ENCODE measurements at regions not wholly inside any gene's neighbourhood (a gene's known extent, or its start where the extent isn't known, plus 50 kb on each side); places are given as distances from the start of the nearest gene placed in this dataset.

DNA sequence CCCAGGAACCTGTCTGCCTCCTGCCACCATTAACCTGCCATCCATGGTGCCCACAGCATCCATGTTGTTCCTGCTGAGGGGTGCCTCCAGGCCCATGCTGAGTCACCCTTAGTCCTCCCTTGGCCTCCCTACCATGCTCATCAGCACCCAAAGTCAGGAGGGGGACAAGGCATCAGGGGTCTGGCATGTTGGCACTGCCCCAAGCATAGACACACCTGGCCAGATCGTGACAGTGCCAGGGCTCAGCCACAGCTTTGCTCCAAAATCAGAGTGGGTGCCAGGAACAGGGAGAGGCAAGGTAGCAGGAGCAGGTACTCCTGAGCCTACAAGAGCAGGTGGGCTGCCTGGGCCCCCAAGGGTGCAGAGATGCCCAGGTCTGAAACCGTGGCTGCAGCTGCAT, 566.6 kb downstream of the TLE1 start:
- intact Hi-C loops (cut with micrococcal nuclease) = no loop called here

DNA sequence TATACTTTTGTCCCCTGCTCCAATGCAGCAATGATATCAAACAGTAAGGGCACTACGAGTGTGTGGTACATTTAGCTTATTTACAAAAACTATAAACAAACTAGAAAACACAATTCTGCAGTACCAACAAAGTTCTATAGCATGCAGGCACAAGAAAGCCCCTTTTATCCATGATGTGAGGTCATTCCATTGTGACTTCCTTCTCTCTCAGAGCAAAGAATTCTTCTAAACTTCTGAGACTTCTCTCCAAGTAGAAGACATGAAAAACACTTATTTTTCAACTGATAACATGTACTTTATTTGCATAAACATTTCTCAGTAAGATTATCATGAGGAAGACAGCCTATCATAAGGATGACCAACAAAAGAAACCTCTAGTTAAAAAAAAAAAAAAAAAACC, 569.8 kb downstream of the TLE1 start:
- intact Hi-C loops (cut with micrococcal nuclease) = no loop called here

DNA sequence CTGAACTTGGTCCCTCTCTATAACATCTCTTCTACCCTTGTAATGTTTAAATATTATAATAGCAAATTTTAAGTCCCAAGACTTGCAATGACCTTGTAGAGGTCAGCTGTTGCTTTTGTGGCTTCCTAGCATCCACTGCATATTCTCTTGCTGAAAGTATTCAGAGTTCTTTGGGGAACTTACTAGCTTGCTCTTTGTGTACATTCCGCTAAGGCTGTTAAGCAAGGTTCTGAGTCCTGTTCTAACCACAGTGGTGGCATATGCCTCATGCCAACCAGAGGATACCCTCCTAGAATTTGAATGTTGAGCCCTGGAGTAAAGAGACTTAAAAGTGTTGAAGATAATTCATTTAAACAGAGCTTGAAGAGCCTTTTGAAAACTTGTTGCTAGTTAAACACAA, 570.9 kb downstream of the TLE1 start:
- intact Hi-C loops (cut with micrococcal nuclease) = no loop called here

DNA sequence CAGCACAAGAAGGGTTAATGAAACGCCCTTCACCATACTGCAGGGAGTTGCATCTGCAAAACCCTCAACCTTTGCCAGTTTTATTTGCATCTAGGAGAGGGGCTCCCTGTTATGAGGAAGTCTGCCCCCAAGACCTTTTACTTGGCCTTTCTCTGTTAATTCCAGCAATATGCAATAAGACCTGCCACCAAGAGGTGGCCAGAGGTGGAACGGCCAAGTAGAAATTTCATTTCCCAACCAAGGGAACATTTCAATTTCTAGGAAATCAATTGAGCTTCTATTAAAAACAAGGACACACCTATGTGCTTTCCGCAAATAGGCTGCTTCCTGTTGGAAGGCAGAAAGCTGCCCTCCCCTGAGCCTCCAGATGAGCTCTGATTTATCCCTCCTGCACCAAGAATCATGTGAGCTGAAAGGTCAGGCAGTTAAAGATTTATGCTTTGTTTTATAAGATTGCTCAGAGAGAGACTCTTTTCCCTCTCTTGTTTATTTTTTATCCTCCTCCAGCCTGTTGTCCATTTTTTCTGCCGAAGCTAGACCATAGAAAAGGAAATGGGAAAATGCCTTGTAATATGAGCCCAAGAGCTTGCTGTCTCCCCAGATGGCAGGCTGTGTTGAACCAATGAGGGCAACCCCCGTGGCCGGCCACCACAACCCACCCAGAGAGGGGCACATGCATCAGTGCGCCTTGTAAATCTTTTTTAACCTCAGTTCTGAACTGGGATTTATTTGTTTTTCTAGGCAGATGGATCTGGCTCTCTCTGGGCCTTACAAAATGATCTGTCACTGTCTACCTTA, 572.8 kb downstream of the TLE1 start:
- intact Hi-C loops (cut with micrococcal nuclease) = no loop called here

DNA sequence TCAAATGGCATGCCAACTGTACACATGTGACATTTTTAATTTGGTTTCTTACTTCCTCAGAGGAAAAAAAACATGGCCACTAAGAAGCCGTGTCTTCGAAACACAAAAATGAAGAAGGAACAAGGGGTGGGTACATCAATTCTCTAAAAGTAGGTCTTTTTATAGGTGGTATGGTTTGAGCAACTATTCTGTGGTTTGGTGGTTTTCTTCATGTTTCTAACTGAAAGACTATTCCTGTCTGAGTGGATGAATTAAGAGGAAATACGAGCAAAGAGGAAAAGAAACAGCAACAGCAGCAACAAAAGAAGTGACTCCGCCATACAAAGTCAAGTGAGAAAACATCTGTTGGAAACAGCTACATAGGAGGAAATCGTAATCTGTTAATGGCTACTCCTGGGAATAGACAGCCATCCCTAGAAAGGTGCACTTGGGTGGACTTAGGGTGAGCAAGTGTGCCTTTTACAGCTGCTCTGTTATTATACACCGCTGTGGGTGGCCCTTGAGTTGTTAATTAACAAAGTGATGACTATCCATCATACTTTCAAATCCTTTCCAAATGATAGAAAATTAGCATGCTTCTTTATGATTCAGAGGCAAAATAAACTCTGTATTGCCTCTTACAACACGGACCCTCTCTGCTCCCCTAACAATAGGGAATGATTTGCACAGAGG, 575.8 kb downstream of the TLE1 start:
- intact Hi-C loops (cut with micrococcal nuclease) = no loop called here

DNA sequence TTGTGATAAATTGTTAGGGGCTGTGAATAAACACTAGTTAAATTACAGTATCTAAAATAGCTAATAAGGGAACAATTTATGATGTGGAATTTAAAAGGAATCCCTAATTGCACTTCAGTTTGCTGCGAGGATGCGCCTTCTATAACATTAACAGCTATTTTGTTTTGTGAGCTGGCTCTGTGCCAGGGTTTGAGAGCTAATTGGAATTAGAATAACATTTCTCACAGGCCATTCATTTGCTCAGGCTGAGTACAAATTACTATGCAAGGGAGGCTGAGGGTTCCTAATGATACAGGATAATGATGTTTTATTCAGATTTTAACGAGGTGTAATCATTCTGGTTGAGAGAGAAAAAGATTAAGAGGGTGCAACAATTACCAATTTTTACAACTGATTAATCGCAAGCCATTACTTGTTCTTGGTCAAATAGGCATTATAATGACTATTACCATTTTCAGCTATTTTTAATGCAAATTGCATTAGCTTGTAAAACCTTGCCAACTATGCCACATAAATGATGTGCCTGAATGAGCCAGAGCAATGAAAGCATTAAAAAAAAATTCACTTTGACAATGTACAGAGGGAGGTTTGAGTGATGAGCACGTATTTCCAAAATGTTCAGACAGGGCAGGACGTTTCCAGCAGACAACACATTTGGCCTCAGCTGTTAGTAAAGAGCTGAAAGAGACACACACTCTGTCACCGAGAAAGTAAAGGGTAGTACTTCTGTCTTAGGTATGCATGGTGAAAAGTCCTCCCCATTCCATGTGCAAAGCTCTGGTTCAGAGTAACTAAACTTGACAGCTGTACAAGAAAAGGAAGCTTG, 576.5 kb downstream of the TLE1 start:
- intact Hi-C loops (cut with micrococcal nuclease) = no loop called here

DNA sequence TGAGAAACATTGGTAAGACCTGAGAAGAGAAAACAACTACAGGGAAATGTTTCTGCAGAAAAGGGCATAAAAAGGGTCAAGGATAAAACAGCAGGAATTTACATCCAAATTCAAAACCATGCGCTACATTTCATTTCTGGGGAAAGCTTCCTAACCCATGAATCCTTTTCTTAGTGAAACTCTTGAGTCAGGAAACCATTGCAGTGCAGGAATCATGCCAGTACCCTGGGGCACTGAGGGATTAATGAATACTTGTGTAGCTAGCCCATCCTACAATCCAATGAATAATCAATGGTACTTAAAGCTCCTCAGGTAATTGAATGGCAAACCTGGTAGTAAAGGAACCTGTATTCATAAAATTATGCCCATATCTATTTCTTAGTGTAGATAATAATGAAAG, 580.5 kb downstream of the TLE1 start:
- intact Hi-C loops (cut with micrococcal nuclease) = no loop called here

DNA sequence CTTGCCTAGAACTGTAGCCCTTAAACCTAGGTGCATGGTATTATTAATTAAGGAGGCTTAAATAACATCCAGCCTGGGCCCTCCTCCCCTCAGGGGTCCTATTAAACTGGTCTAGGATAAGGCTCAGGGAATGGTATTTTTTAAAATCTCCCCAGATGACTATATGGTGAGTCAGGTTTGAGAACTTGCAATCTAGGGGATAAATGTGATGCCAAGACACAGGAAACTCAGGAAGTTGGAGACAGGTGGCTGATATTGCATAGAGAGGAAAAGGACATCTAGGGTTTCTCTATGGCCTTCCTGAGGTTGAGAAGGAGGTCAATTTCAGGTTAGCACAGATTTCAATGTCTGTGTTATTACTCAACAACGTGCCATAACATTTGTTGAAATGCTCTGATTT, 581.0 kb downstream of the TLE1 start:
- intact Hi-C loops (cut with micrococcal nuclease) = no loop called here

DNA sequence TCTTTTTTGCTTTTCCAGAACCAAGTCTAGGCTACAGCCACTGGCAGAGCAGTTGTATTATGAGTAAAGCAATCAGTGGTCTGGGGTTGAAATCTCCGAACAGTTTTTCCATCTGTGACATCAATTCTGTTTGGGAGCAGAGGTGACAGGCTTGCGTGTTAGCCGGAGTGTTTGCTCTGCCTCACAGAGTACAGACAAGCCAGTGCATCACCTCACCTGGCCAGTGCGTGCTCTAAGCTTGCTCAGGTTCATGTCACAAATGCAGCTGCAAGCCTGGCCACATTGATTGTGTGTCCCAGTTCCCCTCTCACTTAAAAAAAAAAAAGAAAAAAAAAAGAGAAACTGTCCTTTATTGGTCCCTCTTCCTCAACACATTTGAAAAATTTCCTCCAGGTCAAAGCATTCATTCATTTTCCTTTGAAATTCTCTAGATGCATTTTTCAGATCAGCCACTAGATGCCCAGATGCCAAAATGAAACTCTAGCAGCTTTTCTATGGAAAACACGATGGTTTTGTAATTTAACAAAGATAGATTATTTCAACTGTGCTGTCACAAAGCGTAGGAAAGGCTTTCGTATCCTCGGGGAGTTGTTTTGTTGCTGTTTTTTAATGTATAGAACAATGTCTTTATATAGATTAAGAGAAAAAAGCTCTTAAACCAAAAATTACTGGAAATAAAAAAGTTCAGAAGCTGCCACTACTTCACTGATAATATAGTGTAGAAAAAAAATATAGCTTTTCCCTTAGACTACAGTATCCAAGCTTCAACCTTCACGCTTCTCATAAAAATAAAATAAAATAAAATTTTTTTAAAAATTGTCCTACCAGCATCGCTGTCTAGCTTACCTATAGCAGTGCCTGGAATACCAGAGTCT, 585.5 kb downstream of the TLE1 start:
- intact Hi-C loops (cut with micrococcal nuclease) = no loop called here

DNA sequence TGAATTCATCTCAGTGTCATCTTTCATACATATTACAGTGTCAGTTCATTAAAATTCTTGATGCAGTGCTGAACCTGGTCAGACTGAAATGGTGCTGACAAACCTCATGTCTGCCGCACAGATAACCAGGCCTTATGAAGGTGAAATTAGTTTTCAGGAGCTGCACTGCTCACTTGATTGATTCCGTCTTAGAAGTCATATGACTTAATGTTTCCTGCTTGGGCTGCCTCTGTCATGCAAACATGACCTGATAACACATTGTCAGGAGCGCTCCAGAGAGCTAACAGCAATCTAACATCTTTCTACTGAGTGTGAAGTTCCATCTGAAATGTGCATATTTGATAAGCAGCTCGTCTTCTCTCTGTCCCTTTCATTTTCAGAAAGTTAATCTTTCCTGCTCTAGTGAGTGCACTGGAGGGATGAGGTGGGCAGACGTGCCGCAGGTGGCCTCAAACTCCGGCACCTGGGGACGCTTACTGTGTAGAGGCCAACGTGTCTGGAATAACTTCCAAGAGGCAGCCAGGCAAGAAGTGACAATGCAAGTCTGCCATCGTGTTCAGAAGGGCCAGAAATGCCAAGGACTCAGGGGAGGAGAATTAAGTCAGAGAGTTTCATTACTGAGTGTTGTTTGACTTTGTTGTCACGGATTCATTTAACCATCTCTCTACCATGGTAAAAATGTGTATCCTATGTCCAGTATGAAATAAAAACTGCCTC, 592.1 kb downstream of the TLE1 start:
- intact Hi-C loops (cut with micrococcal nuclease) = loop anchor here (10.0 kb wide), 1 partner anchor 62 kb away; no protein-coding TSS in a partner anchor

DNA sequence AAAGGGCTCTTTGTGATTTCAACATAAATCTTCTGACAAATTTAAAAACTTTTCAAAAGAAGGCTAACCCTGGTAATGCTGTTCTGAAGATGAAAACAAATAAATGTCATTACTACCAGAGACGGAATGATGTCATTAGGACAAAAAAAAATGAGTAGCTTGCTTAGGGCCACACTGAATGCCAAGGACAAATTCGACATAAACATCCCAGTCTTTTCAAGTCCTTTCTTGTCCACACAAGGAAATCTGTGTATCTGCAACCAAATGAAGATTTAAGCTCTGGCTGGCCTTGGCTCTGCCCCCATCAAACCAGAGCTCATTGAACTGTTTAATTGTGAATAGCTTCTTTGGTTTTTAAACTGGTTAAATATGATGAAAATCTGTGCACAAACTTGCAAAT, 592.7 kb downstream of the TLE1 start:
- intact Hi-C loops (cut with micrococcal nuclease) = loop anchor here (10.0 kb wide), 1 partner anchor 62 kb away; no protein-coding TSS in a partner anchor

DNA sequence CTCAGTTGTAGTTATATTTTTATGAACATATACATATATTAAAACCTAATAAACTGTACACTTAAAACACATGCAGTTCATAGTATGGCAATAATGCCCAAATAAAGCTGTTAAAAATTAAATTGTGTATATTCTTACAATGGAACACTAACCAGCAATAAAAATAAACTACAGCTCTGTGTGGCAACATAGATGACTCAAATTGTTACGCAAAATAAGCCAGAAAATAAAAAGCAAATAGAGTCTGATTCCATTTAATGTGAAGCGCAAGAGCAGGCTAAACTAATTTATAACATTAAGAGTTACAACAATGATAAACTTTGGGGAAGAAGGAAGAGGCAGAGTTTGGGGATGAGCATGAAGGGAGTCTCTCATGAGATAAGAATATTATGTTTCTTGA, 597.3 kb downstream of the TLE1 start:
- intact Hi-C loops (cut with micrococcal nuclease) = loop anchor here (10.0 kb wide), 1 partner anchor 57 kb away; no protein-coding TSS in a partner anchor

DNA sequence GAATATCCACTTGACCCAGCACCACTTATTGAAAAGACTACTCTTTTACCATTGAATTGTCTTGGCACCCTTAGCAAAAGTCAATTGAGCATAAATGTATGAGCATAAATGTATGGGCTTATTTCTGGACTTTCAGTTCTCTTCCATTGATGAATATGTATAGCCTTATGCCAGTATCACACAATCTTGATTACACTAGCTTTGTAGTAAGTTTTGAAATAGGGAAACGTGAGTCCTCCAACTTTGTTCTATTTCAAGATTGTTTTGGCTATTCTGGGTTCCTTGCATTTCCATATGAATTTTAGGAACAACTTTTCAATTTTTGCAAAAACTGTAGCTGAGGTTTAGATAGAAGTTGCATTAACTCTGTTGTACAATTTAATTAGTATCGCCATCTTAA, 601.0 kb downstream of the TLE1 start:
- intact Hi-C loops (cut with micrococcal nuclease) = no loop called here

DNA sequence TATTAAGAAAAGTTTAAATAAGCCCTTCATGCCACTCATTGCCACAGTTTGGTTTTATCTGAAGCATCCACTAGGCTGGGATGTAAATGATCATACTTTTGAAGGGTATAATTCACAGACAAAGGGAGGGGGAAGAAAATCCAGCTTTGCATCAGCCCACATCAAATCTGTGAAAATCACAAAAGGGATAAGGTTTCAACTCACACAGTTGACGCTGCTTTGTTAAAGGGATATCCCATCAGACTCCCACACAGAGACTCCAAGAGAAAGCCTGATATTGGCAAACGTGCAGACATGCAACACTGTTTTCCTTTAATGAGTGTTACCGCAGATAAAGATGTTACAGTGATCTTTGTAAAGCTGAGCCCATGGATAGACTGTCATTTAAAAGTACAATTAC, 602.9 kb downstream of the TLE1 start:
- intact Hi-C loops (cut with micrococcal nuclease) = no loop called here

DNA sequence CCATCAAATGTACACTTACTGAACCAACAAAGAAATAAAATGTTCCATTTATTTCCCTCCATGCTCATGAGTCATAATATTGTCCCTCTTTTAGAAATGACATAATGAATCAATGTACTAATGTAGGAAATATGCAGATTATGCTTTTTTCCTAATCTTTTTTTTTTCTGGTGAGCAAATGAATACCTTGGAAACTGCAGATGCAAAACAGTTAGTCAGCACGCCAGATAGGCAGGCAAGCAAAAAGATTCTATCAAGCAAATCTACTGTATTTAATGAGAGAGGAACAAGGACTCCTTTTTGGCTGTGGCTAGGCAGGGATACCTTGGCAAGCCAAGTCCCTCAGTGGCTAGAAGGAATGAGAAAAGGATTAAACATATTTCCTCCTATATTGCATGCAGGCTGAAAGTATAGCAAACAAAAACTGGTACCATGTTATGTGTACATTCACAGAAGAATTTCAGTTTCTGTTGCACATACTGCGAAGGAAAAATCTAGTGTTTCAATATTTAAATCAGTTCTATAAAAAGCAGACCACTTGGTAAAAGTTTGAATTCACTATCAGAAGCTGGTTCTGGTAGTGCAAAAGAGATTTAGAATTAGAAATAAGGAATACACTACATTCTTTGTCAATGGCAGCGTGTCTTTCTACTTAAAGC, 605.4 kb downstream of the TLE1 start:
- intact Hi-C loops (cut with micrococcal nuclease) = no loop called here

DNA sequence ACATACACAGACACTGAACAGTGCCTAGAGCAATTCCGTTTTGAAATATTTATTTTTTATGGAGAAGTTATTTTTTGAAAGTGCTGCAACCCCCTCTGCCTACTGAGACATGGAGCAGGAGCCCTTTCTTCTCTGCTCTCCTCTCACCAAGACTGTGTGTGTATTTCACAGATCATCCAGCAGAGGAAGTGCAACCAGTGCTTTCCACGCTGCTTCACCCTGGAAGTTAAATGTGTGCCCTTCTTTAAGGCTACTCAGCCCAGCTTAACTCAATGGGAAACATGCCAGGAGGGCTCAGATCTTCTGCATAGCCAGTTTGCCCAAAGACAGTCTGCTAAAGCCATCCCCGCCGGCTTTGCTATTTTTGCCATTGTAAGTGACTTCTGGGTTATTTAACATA, 606.3 kb downstream of the TLE1 start:
- intact Hi-C loops (cut with micrococcal nuclease) = no loop called here

DNA sequence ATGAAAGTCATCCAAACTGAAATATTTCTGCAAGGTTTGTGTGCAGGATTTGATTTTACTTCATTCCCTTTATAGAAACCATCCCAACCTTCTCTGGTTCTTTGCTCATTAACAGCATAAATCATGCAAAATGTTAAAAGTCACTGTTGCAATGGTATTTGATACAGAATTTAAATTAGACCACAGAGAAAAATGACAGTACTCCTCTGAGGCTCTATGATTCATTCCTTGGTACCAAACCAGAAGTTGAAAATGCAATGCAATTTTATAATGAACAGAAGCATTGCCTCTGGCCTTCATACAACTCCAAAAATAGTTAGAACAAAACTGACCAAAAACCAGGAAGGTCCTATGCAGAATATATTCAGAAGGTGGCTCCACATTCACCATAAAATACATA, 607.1 kb downstream of the TLE1 start:
- intact Hi-C loops (cut with micrococcal nuclease) = no loop called here

DNA sequence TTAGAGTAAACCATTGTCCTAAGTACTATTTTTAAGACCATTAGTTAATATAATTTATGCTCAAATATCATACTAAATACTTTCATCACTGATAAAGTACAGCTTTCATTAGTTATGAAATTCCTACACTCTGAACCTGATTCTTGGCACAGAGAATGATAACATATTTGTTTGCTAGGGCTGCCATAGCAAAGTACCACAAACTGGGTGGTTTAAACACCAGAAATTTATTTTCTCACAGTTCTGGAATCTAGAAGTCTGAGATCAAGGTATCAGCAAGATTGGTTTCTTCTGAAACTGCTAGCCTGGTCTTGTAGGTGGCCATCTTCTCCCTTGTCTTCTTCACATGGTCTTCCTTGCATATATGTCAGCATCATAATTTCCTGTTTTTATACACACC, 608.4 kb downstream of the TLE1 start:
- intact Hi-C loops (cut with micrococcal nuclease) = no loop called here

DNA sequence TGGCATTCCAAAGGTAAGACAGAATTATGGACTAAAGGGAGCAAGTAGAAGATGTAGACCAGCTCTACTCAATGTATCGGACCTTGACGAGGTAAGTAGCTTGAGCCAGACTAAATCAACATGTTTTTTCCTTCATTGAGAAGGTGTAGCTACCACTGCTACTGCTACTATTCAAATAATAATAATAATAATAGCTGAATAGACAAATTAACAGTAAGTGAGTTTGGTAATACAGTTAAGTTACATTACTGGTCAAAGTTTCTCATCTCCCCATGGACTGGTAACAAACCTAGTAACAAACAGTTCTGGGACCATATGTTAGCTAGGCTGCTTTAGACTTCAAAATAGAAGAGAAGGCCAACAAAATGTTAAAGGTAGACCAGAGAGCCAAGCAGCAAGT, 609.2 kb downstream of the TLE1 start:
- intact Hi-C loops (cut with micrococcal nuclease) = no loop called here

DNA sequence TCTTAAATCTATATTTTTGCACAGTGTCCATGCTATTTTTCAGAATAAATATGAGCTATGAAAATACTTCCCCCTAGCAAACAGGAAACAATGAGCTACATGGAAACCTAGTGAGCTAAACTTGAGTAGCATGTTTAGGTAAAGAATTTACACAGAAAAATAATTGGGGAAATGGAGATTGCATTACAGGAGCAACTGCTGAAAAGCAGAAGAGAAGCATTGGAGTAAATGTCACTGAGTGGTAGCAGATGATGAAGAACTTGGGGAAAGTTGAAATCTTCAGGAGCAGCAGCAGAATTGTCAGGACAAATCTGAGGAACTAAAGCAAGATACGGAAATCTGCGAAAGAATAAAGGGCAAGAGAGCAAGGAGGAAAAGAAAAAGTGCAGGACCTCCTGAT, 610.3 kb downstream of the TLE1 start:
- intact Hi-C loops (cut with micrococcal nuclease) = no loop called here
